H7 (cell line): ENCODE measurements at regions not wholly inside any gene's neighbourhood (a gene's known extent, or its start where the extent isn't known, plus 50 kb on each side); places are given as distances from the start of the nearest gene placed in this dataset.

Source experiments
- DNase-seq: peaks from one replicate; pipeline ENCODE4 v3.0.0; 2012
- H3K27me3 ChIP-seq: 2 replicates; pipeline ENCODE4 v1.6.0; 2011; ENCODE audit warnings: mild to moderate bottlenecking, low read length; ENCODE audit not compliant: control insufficient read depth, insufficient read depth
- H3K36me3 ChIP-seq: replicated peaks from 2 replicates; pipeline ENCODE4 v1.5.1; 2011; ENCODE audit warnings: low read length; ENCODE audit not compliant: control insufficient read depth, insufficient read depth
- H3K4me3 ChIP-seq: 2 replicates; pipeline ENCODE4 v1.5.1; 2011; ENCODE audit warnings: low read depth, mild to moderate bottlenecking, control low read depth, low read length, moderate library complexity; ENCODE audit not compliant: insufficient read depth

DNA sequence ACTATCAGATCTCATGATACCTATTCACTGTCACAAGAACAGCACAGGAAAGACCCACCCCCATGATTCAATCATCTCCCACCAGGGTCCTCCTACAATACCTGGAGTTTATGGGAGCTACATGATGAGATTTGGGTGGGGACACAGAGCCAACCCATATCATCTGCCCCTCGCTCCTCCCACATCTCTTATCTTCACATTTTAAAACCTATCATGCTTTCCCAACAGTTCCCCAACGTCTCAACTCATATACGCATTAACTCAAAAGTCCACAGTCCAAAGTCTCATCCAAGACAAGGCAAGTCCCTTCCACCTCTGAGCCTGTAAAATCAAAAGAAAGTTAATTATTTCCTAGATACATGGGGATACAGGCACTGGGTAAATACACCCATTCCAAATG is 1185.2 kb downstream of the PCDH7 start:
- DNase-seq, result no peak
- Histone ChIP-seq H3K4me3 (no peak overlapping the region), H3K27me3 (no peaks in the 10 kb centered on the region), H3K36me3 (no peaks in the 10 kb centered on the region)

DNA sequence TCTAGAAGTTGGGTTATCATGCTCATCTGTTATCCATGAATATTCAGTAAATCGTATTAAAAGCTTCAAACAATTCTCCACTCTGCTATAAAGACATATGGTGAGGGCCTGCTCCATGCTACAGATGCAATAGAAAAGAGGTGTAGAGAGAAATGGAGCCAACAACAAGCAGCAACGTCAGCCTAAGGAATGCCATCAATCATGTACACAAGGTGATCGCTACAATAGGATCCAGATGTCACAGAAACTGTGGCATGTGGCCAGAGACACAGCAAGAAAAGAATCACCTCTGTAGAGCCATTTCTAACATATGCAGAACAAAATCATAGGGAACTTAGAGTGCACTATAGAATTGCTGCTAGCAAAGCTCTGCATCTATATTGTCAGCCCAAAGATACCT is 1188.1 kb downstream of the PCDH7 start:
- Histone ChIP-seq H3K27me3 (no peaks in the 10 kb centered on the region), H3K4me3 (no peak overlapping the region), H3K36me3 (no peaks in the 10 kb centered on the region)
- no peak for DNase-seq

DNA sequence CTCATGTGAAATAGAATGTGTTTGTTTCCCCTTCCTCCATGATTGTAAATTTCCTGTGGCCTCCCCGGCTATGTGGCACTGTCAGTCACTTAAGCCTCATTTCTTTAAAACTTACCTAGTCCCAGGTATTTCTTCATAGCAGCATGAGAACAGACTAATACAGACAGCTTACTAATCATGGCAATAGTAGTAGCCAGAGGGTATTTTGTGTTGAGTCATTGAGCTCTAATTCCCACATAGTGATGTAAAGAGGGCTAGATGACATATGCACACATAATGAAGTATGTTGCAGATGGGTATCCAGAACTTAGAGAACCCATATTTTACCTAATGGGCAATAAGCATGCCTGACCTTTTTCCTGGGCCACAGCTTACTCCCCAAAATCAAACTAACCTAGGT is 1197.2 kb downstream of the PCDH7 start:
- no peak for DNase-seq
- Histone ChIP-seq H3K27me3 (no peaks in the 10 kb centered on the region), H3K4me3 (no peak overlapping the region), H3K36me3 (no peaks in the 10 kb centered on the region)

DNA sequence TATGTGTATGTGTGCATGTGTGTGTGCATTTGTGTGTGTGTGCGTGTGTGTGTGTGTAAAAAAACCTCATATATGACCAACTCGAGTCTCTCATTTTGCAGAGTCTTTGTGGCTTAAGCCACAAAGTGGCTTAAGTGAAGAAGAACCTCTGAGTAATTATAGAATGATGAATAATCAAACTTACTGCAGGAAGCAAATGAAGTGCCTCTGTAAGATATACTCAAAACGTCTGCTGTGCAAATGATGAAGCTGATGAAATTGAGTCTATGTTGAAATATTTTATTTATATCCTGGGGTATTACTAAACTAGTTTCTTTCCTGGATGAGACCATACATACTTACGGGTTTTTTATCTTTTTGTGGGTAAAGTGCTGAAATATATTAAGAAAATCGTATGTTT is 1198.7 kb downstream of the PCDH7 start:
- DNase-seq, result no peak
- no peaks in the 10 kb centered on the region for H3K27me3 ChIP-seq

DNA sequence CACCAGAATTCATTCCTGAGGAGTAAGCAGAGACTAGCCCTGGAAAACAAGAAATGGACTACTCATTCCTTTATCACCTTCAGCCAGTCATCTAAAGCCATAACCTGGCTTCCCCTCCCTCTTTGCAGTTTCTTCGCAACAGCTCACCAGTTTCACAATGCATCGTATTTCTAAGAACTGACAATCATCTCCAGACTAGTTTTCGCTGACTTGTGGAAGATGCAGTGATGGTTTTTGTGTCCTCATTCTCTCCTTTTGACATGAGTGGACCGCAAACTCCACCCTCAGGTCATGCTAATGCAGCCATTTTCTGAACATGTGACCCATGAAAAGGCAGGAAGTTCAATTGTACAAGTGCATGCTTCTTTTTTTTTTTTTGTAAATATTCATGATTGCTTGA is 1203.5 kb downstream of the PCDH7 start:
- Histone ChIP-seq H3K36me3 (no peaks in the 10 kb centered on the region), H3K27me3 (no peaks in the 10 kb centered on the region), H3K4me3 (no peak overlapping the region)
- no peak for DNase-seq

More for the DNA sequence above, 1198.7 kb downstream of the PCDH7 start:
- Histone ChIP-seq H3K36me3 (no peaks in the 10 kb centered on the region), H3K4me3 (no peak overlapping the region)

DNA sequence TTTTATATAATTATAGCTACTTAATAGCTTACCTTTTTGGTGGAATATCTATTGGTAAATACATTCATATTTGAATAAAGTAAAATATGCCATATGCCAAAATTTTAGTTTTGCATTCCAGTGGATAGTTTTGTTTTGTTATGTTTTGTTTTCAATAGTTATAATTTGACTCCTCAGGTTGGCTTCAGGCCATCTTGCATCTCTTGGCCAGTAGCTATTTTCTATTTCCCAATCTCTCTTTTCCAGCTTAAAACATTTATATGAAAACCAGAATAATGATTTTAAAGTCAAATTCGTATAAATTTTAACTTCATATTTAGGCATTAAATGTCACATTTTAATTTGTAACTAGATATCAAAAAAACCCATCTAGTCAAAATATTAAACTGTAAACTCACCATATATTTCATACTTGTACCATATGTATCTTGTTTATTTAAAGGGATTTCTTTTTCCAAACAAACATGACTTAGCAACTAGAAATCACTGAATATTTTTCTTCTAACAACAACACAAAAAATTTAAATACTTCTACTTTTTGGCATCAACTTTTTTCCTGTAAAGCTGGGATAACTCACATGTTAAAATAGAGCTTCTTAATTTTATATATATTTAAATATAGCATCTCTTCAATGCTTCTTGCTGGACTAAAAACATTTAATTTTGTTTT is 1209.6 kb downstream of the PCDH7 start:
- Histone ChIP-seq H3K27me3 (no peaks in the 10 kb centered on the region), H3K4me3 (no peak overlapping the region), H3K36me3 (no peaks in the 10 kb centered on the region)
- DNase-seq, result no peak

DNA sequence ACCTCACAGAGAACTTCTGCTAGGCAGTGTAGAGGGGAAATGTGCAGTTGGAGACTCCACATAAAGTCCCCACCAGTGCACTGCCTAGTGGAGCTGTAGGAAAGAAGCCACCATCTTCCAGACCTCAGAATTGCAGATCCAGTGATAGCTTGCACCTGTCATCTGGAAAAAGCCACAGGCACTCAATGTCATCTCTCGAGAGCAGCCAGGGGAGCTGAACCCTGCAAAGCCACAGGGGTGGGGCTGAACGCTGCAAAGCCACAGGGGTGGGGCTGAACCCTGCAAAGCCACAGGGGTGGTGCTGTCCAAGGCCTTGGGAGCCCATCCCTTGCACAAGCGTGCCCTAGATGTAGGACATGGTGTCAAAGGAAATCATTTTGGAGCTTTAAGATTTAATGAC is 1226.3 kb downstream of the PCDH7 start:
- no peak for DNase-seq
- no peak overlapping the region for H3K4me3 ChIP-seq
- H3K27me3 ChIP-seq, result no peaks in the 10 kb centered on the region
- H3K36me3 ChIP-seq, result no peaks in the 10 kb centered on the region

DNA sequence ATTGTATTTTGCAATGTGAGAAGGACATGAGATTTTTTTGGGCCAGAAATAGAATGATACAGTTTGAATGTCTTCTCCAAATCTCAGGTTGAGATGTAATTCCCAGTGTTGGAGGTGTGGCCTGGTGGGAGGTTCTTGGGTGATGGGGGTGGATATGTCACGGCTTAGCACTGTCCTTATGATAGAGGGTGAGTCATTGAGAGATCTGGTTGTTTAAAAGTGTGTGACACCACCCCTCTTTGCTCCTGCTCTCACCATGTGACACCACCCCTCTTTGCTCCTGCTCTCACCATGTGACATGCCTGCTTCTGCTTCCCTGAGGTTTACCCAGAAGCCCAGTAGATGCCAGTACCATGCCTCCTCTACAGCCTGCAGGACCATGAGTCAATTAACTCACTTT is 1226.9 kb downstream of the PCDH7 start:
- no peaks in the 10 kb centered on the region for H3K27me3 ChIP-seq
- no peaks in the 10 kb centered on the region for H3K36me3 ChIP-seq
- H3K4me3 ChIP-seq, result no peak overlapping the region
- no peak for DNase-seq

DNA sequence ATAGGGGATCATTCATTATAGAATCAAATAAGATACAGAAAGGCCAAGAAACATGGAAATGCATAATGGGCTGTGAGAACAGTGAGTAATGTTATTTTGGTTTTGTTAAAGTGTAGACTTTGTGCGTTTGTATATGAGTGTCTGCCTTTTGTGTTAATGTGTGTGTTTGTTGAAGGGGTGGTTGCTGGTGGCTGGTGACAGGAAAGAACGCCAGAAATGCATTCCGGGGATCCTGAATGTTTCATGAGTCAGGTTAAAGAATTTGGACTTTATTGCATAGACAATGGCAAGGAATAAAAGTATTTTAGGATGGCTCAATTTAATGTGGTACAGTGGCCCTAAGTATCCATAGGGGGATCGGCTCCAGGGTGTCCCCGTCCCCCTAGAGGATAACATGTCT is 1228.9 kb downstream of the PCDH7 start:
- DNase-seq, result no peak
- H3K27me3 ChIP-seq, result no peaks in the 10 kb centered on the region
- no peaks in the 10 kb centered on the region for H3K36me3 ChIP-seq
- H3K4me3 ChIP-seq, result no peak overlapping the region

DNA sequence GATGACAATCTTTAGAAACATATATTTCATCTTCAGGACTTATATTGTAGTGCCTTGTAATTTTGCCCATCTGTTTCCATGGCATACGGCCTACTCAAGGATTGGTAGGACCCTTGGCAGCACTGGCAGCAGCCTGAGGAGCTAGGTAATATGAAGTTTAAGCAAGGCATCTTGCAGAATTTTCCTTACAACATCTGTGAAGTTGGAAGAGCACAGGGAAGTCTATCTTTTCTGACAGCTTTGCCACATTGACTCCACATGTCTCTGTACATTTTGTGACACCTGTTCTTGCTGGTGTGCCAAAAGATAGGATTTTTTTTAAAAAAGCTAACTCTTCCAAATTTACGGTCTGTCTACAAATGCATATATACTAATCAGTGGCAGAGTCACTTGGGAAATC is 1235.2 kb downstream of the PCDH7 start:
- H3K4me3 ChIP-seq, result no peak overlapping the region
- DNase-seq, result no peak
- H3K36me3 ChIP-seq, result no peaks in the 10 kb centered on the region
- no peaks in the 10 kb centered on the region for H3K27me3 ChIP-seq

DNA sequence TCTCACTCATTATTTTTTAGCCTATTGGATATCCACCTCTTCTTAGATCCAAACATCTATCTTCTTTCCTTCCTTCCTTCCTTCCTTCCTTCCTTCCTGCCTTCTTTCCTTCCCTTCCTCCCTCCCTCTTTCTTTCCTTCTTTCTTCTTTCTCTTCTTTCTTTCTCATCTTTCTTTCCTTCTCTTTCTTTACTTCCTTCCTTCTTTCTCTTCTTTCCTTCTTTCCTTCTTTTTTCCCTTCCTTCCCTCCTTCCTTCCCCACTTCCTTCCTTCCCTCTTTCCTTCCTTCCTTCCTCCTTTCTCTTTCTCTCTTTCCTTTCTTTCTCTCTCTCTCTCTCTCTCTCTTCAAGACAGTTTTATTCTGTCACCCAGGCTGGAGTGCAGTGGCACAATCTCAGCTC is 1239.8 kb downstream of the PCDH7 start:
- Histone ChIP-seq H3K4me3 (no peak overlapping the region), H3K27me3 (no peaks in the 10 kb centered on the region), H3K36me3 (no peaks in the 10 kb centered on the region)
- DNase-seq, result no peak

DNA sequence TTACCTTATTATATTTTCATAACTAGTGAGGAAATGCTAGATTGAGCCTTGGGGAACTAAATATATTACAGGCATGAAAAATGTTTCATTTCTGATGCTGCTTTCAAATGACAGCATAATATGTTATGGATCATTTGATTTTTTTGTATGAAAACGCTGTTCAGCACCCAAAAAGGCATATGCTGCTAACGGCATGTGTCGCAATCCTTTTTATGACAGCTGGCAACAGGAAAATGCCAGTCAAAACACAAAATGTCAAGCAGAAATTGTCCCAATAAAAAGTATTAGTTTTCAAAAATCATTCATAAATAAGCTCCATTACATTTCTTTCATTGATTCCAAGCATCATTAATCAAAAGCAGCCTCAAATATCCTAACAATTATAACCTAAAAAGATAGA is 1244.5 kb downstream of the PCDH7 start:
- Histone ChIP-seq H3K27me3 (no peaks in the 10 kb centered on the region), H3K36me3 (no peaks in the 10 kb centered on the region), H3K4me3 (no peak overlapping the region)
- no peak for DNase-seq

DNA sequence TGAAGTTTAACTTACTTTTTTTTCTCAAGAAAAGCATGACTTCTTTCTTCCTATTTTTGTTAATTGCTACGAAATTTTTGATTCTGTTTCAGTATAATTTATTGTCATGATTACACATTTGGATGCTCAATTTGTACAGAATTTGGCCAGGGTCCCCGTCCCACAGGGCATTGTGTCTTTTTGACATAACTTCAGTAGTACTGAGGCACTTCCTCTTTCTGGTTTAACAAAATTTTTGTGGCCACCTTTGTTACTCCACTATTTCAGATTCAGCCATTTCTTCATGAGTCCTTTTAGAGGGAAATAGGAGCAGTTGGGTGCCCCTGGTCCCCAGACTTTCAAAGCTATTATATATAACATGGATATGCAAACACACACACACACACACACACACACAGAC is 1248.7 kb downstream of the PCDH7 start:
- H3K27me3 ChIP-seq, result no peaks in the 10 kb centered on the region
- H3K36me3 ChIP-seq, result no peaks in the 10 kb centered on the region
- no peak overlapping the region for H3K4me3 ChIP-seq
- no peak for DNase-seq

DNA sequence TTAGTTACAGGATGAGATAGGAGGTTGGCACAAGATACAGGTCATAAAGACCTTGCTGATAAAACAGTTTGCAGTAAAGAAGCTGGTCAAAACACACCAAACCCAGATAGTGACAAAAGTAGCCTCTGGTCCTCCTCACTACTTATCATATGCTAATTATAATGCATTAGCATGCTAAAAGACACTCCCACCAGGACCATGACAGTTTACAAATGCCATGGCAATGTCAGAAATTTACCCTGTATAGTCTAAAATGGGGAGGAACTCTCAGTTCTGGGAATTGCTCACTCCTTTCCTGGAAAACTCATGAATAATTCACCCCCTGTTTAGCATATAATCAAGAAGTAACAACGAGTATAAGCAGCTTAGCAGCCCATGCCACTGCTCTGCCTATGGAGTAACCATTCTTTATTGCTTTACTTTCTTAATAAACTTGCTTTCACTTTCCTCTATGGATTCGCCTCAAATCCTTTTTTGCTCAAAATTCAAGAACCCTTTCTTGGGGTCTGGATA is 1254.4 kb downstream of the PCDH7 start:
- no peak for DNase-seq
- H3K27me3 ChIP-seq, result no peaks in the 10 kb centered on the region
- no peak overlapping the region for H3K4me3 ChIP-seq
- no peaks in the 10 kb centered on the region for H3K36me3 ChIP-seq

DNA sequence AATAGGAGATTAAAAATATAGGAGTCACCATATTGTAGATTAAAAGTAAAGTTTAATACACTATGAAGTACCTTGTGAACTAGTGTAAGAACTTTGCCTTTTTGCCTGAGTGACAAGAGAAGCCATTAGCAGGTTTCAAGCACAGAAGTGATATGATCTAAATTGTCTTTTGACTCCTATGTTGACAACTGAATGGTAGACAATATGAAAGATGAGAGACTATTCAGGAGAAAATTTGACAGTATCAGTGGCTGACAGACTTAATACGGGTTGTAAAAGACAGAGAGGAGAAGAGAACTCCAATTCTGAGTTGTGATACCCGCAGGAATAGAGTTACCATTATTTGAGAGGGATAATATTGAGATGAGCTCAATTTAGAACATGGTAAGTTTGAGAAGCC is 1259.8 kb downstream of the PCDH7 start:
- no peak for DNase-seq
- Histone ChIP-seq H3K36me3 (no peaks in the 10 kb centered on the region), H3K4me3 (no peak overlapping the region), H3K27me3 (no peaks in the 10 kb centered on the region)

DNA sequence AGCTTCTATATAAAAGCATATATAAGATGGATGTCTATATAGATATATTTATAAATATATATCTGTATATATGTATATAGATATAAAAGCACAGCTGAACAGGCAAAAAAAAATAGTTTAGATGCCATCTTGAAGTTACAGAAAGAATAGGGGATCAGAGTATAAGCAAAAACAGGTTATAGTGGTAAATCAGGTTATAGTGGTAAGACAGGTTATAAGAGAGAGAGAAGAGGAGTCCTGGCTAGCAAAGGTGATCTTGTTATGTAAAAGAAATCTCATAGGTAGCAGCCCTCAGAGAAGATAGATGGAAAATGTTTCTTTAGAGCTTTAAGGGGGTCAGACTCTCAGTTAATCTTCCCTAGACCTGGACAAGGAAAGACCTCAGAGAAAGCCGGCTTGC is 1263.1 kb downstream of the PCDH7 start:
- no peaks in the 10 kb centered on the region for H3K27me3 ChIP-seq
- DNase-seq, result no peak
- no peak overlapping the region for H3K4me3 ChIP-seq
- H3K36me3 ChIP-seq, result no peaks in the 10 kb centered on the region
